Effector CD8-positive, alpha-beta T cell (primary cell): ENCODE measurements at regions not wholly inside any gene's neighbourhood (a gene's known extent, or its start where the extent isn't known, plus 50 kb on each side); places are given as distances from the start of the nearest gene placed in this dataset.

Source experiments
- DNase-seq: peaks from one replicate; lab custom pipeline; 2025; lab: John Stamatoyannopoulos, UW

- DNase-seq = no peak
Measured at GRCh38 chr5:2170761-2171160, 288.0 kb upstream of the IRX4 start.

- DNase-seq = no peak
Measured at GRCh38 chr5:2169850-2170760, 287.4 kb upstream of the IRX4 start.

DNA sequence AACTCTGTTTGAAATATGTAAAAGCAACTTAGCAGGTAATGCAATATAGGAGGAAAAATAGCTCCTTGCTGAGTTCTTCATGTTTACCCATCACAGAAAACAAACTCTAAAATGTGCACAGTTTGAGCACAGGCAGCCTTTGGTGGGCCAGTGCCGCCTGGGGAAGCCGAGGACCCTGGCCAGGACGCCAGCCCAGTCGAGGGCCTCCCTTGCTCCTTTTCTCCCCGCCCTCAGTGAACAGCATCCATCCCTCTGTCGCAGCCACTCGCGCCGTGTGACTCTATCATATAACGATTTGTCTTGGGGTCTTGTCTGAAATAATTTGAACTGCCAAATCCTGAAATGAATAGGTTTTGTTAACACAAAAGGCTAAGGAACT, 286.7 kb upstream of the IRX4 start:
- DNase-seq = no peak

- DNase-seq = no peak
Measured at GRCh38 chr5:2168601-2169429, 286.1 kb upstream of the IRX4 start.

- DNase-seq = no peak
Measured at GRCh38 chr5:2167671-2168070, 284.9 kb upstream of the IRX4 start.

DNA sequence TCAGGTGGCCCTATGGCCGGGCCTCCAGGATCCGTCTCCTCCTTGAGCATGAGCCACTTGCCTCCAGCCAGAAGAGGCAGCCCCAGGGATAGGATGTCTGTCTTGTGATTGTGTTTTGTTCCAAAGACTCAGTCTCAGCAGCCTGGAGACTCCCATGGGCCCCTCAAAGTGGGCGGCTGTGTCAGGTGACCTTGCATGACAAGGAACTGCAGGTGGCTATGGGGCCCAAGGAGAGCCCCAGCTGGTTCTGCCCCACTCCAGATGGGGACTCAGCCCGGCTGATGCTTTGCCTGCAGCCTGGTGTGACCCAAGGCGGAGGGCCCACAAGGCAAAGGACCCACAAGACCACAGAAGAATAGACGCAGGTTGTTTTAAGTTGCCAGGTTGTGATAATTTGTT, 284.3 kb upstream of the IRX4 start:
- no peak for DNase-seq

- no peak for DNase-seq
Measured at GRCh38 chr5:2166306-2166978, 283.7 kb upstream of the IRX4 start.

DNA sequence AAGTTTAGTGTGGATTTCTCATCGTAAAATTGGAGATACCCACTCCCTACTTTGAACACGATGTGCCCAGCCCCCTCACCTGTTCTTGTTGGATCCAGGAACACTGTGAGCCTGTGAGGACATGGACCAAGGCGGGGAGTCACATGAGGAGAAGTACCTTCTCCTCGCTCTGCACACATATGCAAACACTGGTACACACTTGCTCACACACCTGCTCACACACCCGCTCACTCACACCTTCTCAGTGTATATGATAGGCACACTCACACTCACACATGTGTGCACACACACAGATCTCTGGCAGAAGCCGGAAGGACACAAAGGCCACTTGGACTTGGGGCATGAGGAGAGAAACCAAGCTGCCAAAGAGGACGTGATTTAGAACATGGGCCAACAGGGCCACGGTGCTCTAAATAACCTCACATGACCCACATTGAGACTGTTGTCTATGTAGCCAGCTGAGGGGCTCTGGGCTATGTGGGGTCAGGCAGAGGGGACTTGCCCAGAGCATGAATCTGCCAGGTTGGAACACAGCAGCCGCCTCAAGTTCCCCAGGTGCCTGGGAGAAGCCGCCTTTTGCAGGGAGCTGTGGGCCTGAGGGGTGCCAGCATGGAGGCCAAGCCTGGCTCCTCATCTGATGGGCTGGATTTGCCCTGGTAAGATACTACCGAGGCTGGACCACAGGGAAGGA, 283.0 kb upstream of the IRX4 start:
- no peak for DNase-seq

- DNase-seq = no peak
Measured at GRCh38 chr5:2165203-2165602, 282.5 kb upstream of the IRX4 start.

DNA sequence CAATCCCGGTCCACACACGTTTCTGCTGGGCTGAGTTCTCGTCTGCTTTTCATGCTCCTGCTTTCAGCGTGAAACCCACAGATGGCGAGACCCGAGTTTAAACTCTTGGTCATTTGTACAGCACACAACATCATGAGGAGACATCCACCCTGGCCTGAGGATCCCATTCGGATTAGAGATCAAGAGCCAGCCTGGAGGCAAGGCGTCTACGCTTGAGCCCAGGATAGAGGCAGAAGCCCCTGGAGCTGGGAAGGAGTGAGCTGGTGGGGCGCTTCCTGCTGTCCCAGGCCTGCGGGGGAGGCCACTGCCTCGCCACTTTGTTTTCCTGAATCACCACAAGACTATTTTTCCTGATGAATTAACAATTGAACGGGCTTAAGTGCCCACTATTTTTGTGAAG, 281.9 kb upstream of the IRX4 start:
- DNase-seq = no peak

DNA sequence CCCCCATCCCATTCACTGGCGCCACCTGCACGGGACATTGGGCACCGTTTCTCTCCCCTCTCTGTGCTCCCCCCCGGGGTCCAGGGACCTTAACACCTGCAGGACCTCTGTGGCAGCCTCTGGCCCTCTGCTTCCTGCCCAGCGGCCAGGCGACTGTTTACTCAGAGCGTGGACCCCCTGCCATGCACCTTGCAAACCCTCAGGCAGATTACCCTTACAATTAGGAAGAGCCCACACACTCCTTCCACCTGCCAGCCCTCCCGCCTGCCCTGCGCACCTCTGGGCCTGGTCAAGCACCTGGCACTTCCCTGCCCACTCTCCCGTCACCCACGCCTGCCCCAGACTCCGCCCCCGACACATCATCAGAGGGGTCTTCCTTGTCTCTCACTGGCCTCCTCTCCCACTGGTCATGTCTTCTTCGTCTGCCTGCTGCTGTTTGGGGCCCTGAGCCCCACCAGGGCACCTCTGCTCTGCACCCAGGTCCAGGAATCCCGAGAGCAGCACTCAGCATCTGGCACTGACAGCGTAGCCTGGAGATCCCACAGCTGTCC, 281.3 kb upstream of the IRX4 start:
- no peak for DNase-seq

GRCh38 chr5:2163060-2163856, 280.5 kb upstream of the IRX4 start:
- DNase-seq = no peak

DNA sequence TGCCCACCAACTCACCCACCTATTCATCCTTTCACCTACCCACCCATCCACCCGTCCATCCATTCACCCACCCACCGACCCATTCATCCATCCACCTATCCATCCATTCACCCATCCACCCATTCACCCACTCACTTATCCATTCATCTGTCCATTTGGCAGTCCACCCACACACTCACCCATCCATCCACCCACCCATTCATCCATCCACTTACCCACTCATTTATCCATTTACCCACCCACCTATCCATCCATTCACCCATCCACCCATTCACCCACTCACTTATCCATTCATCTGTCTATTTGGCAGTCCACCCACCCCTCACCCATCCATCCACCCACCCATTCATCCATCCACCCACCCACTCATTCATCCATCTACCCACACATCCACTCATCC, 278.1 kb upstream of the IRX4 start:
- no peak for DNase-seq

DNA sequence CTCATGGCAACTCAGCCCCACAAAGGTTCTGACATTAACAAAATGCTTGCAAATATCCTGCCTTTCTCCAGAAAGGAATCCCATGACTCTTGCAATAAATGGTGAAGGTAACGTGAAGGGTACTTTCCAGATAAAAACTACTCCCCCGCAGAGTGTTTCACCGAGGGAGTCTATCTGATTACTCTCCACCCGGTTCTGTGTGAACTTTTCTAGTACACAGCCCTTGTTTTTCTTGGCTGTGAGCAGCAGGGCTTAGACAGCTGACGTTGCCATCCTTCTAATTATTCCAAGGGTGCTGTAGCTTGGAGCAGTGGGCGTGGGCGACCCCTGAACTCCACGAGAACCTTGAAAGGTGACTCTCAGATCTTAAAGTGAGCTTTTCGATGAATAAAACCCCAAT, 276.0 kb upstream of the IRX4 start:
- DNase-seq = no peak

- DNase-seq = no peak
Measured at GRCh38 chr5:2158109-2158508, 275.4 kb upstream of the IRX4 start.

GRCh38 chr5:2157372-2157771, 274.6 kb upstream of the IRX4 start:
- DNase-seq = no peak

DNA sequence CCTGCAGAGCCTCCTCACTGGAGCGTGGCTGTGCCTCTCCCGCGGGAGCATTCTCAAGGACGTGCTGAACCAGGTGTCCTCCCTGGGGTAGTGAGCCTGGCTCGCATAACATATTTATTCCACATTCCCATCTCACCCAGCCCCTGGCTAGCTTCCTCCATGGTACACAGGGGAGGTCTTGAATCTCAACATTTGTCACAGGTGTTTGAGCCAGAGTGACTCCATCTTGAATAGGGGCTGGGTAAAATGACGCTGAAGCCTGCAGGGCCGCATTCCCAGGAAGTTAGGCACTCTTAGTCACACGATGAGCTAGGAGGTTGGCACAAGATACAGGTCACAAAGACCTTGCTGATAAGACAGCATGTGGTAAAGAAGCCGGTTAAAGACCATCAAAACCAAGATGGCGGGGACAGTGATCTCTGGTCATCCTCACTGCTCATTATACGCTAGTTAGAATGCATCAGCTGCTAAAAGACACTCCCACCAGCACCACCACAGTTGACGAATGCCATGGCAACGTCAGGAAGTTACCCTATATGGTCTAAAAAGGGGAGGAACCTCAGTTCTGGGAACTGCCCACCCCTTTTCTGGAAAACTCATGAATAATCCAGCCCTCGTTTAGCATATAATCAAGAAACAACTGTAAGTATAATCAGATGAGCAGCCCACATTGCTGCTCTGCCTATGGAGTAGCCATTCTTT, 273.8 kb upstream of the IRX4 start:
- no peak for DNase-seq

DNA sequence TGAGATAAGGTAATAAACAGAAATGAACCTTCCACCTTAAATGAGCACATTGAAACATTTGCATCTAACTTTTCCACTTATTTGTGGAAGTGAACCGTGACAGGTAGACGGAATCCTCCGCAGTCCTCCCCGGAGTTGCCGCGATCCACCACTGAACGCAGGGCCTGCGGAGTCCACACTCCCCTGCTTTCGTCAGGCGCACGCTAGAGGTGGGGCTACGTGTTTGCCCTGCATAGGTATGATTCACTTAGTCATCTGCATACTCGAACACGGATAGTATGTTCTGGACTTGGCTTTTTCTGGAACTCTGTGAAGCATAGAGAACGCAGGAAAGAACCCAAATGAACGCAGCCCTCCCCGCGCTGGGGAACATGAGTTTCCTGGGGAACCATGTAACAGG, 272.8 kb upstream of the IRX4 start:
- DNase-seq = no peak

DNA sequence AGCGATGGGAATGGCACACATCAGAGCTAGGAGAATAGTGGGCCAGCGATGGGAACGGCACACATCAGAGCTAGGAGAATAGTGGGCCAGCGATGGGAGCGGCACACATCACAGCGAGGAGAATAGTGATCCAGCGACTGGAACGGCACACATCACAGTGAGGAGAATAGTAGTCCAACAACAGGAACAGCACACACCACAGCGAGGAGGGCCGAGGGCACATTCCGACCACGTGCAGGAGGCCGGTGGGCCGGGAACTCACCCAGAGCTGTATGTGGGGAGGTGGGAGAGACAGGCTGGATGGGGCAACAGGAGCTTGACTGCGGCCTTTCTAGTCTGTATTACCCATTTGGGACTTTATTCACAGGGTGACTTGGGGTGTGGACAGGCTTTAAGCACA, 271.1 kb upstream of the IRX4 start:
- DNase-seq = no peak

DNA sequence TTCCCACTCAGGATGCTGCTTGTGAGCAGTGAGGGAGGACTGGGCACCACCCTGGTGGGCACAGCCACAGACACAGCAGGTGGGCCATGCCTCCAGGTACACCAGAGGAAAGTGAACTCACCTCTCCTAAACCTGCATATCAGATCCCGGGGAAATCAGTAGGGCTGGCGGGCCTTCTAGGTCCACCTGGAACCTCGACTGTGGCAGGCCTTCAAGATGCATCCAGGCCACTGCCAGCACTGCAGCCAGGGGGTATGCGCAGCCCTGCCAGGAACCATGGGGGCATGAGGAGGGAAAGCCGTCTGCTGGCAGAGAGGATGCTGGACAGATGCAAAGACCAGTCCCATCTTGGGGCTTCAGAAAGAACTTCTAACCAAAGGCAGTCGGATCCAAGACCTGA, 270.6 kb upstream of the IRX4 start:
- DNase-seq = no peak
